ENCODE measurements at regions not wholly inside any gene's neighbourhood (a gene's known extent, or its start where the extent isn't known, plus 50 kb on each side); places are given as distances from the start of the nearest gene placed in this dataset.

DNA sequence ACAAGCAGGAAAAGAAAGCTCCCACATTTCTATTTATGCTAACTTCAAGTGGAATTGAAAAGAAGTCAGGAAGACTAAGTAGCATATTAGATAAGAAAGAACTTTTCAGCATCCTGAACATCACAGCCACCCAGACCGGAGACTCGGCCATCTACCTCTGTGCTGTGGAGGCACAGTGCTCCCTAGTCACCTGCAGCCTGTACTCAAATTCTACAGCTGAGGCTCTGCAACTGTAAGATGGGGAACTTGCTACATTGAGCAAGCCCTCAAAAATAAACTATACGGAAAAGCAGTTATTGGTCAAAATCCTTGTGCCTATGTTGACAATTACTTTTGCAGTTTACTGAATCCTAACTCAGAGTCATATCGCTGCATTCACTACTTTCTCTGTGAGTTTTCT is 361.9 kb downstream of the DAD1 start:
- TF ChIP-seq, protein P1, sequence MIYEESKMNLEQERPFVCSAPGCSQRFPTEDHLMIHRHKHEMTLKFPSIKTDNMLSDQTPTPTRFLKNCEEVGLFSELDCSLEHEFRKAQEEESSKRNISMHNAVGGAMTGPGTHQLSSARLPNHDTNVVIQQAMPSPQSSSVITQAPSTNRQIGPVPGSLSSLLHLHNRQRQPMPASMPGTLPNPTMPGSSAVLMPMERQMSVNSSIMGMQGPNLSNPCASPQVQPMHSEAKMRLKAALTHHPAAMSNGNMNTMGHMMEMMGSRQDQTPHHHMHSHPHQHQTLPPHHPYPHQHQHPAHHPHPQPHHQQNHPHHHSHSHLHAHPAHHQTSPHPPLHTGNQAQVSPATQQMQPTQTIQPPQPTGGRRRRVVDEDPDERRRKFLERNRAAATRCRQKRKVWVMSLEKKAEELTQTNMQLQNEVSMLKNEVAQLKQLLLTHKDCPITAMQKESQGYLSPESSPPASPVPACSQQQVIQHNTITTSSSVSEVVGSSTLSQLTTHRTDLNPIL (CRISPR knock-in tag; IDR thresholded peaks at IDR 0.05; ENCODE audit: low read depth) = no peak
- no peak for TF ChIP-seq ZFP30 (CRISPR knock-in tag; IDR thresholded peaks at IDR 0.05)
- no peak for TF ChIP-seq RARB (CRISPR knock-in tag; IDR thresholded peaks at IDR 0.05)
- no peak for TF ChIP-seq OSR1 (CRISPR knock-in tag; IDR thresholded peaks at IDR 0.05)
- TF ChIP-seq GLIS3 (CRISPR knock-in tag; IDR thresholded peaks at IDR 0.05) = no peak
- TF ChIP-seq, protein P2, sequence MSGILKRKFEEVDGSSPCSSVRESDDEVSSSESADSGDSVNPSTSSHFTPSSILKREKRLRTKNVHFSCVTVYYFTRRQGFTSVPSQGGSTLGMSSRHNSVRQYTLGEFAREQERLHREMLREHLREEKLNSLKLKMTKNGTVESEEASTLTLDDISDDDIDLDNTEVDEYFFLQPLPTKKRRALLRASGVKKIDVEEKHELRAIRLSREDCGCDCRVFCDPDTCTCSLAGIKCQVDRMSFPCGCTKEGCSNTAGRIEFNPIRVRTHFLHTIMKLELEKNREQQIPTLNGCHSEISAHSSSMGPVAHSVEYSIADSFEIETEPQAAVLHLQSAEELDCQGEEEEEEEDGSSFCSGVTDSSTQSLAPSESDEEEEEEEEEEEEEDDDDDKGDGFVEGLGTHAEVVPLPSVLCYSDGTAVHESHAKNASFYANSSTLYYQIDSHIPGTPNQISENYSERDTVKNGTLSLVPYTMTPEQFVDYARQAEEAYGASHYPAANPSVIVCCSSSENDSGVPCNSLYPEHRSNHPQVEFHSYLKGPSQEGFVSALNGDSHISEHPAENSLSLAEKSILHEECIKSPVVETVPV (CRISPR knock-in tag; IDR thresholded peaks at IDR 0.05) = no peak
- TF ChIP-seq, protein P3, sequence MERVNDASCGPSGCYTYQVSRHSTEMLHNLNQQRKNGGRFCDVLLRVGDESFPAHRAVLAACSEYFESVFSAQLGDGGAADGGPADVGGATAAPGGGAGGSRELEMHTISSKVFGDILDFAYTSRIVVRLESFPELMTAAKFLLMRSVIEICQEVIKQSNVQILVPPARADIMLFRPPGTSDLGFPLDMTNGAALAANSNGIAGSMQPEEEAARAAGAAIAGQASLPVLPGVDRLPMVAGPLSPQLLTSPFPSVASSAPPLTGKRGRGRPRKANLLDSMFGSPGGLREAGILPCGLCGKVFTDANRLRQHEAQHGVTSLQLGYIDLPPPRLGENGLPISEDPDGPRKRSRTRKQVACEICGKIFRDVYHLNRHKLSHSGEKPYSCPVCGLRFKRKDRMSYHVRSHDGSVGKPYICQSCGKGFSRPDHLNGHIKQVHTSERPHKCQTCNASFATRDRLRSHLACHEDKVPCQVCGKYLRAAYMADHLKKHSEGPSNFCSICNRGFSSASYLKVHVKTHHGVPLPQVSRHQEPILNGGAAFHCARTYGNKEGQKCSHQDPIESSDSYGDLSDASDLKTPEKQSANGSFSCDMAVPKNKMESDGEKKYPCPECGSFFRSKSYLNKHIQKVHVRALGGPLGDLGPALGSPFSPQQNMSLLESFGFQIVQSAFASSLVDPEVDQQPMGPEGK (CRISPR knock-in tag; IDR thresholded peaks at IDR 0.05; ENCODE audit: borderline replicate concordance) = no peak
- TF ChIP-seq ZFP3 (CRISPR knock-in tag; IDR thresholded peaks at IDR 0.05) = no peak
- no peak for TF ChIP-seq ZNF70 (CRISPR knock-in tag; IDR thresholded peaks at IDR 0.05)
- TF ChIP-seq BACH2 (CRISPR knock-in tag; IDR thresholded peaks at IDR 0.05; ENCODE audit: borderline replicate concordance) = no peak
- no peak for TF ChIP-seq TOX (CRISPR knock-in tag; IDR thresholded peaks at IDR 0.05; ENCODE audit: borderline replicate concordance)
- TF ChIP-seq, protein P4, sequence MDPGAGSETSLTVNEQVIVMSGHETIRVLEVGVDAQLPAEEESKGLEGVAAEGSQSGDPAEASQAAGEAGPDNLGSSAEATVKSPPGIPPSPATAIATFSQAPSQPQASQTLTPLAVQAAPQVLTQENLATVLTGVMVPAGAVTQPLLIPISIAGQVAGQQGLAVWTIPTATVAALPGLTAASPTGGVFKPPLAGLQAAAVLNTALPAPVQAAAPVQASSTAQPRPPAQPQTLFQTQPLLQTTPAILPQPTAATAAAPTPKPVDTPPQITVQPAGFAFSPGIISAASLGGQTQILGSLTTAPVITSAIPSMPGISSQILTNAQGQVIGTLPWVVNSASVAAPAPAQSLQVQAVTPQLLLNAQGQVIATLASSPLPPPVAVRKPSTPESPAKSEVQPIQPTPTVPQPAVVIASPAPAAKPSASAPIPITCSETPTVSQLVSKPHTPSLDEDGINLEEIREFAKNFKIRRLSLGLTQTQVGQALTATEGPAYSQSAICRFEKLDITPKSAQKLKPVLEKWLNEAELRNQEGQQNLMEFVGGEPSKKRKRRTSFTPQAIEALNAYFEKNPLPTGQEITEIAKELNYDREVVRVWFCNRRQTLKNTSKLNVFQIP (CRISPR knock-in tag; IDR thresholded peaks at IDR 0.05; ENCODE audit: borderline replicate concordance, low read depth) = no peak
